RWPE1 (cell line): ENCODE measurements at regions not wholly inside any gene's neighbourhood (a gene's known extent, or its start where the extent isn't known, plus 50 kb on each side); places are given as distances from the start of the nearest gene placed in this dataset.
"Not testable (repeated sequence)": the region's sequence is repeated elsewhere in the genome, so short reads cannot be mapped to it uniquely, and the experiment has no call there.

Experiments
- CTCF ChIA-PET: fragments of 350-600 bp; sonication (Branson Sonifier 250); formaldehyde crosslinking; extraction: SDS; loops from one replicate; lab custom pipeline; 2021; lab: Yijun Ruan, JAX
- POLR2A ChIA-PET: fragments of 400-600 bp; formaldehyde crosslinking; extraction: SDS; loops from one replicate; lab custom pipeline; 2020; ENCODE audit warnings: antibody characterized with exemption; ENCODE audit not compliant: low non-redundant PET; lab: Yijun Ruan, JAX
- DNase-seq: peaks from one replicate; pipeline ENCODE4 v3.0.0; 2012; ENCODE audit warnings: low spot score
- H3K27ac ChIP-seq: fragments of 450-650 bp; 2 replicates; pipeline ENCODE4 v1.5.1; 2017
- TF ChIP-seq, protein P1 (sequence below): fragments of 450-650 bp; conservative IDR thresholded peaks from 2 replicates; pipeline ENCODE4 v1.5.1; 2017; ENCODE audit warnings: low read depth, mild to moderate bottlenecking

DNA sequence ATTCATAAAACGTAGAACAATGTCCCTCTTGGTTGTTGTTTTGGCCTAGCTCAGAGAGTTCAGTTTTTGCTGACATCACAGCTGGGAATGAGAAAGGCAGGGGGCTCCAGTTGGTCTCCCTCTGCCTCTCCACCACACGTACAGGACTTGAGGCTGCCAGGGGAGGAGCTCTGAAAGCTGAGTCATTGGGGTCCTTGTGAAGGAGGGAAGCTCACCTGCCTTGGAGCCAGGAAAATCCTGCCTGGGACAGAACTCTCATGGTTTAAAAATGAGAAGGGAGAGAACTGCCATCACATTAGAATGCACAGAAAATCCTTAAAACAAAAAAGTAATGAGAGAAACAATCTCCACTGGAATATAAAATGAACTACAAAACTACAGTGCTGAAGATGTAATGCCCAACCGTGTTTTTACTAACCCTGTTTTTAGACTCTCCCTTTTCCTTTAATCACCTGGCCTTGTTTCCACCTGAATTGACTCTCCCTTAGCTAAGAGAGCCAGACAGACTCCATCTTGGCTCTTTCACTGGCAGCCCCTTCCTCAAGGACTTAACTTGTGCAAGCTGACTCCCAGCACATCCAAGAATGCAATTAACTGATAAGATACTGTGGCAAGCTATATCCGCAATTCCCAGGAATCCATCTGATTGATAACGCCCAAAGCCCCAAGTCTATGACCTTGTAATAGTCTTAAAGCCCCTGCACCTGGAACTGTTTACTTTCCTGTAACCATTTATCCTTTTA is 58.6 kb upstream of the TARP start:
- POLR2A ChIA-PET, DNase-seq, H3K27ac ChIP-seq: not testable (repeated sequence)
- CTCF ChIA-PET, result interaction anchor here (0.6 to 0.7 kb wide), 2 partner anchors 39 to 108 kb away, joined by 3 to 7 read pairs; no protein-coding TSS in a partner anchor

DNA sequence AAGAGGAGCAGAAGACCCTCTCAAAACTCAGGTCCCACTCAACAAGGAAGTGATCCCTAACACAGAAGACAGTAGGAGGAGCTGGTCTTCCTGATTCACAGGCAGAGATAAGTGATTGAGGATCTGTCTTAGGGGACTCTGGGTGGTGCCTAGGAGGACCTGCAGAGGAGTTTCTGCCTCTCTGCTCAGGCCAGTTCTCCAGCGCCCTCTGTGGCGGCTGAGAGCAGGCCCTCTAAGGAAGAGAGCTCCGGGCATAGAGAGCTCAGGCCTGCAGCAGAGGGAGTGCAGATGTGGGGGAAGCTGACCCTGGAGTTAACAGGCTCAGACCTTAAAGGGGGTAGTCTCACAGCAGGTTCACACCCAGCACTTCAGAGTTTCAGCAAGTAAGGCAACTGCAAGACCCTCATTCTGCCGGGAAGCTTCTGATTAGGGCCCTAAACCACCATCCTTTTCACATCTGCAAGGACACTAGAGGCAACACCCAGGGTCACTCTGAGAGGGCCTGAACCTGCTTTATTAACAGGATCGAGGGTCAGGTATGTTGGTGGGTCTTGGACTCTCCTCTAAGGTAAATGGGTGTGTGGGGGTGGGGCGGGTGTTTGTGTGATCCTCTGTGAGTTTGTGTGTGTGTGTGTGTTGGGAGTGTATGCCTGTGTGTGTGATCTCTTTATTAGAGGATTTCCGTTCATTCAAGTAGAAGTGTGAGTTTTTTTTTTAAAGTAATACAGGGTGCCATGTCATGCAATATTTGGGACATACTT is 57.6 kb upstream of the TARP start:
- ChIA-PET POLR2A (no interaction called here), CTCF (interaction anchor here (0.6 kb wide), 2 partner anchors 40 to 334 kb away, joined by 3 to 4 read pairs; no protein-coding TSS in a partner anchor)

DNA sequence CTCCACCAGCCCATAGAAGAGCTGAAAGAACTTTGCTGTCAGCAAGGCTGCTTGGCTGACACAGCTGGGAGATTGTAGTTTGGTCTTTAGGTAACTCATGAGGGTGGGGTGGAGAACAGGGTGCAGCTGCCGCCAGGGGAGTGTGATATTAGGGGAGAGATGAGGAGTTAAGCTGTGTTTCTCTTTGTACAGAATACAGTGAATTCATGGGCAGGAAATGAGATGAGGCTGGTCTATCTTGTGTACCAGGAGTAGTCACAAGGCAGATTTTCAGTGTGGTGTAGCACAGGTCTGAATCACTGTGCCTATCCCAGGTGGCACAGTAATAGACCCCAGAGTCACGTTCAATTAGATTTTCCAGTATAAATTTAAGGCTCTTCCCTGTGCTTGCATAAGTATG is 56.6 kb upstream of the TARP start:
- ChIA-PET POLR2A (no interaction called here), CTCF (no interaction called here)
- TF ChIP-seq, protein P1, sequence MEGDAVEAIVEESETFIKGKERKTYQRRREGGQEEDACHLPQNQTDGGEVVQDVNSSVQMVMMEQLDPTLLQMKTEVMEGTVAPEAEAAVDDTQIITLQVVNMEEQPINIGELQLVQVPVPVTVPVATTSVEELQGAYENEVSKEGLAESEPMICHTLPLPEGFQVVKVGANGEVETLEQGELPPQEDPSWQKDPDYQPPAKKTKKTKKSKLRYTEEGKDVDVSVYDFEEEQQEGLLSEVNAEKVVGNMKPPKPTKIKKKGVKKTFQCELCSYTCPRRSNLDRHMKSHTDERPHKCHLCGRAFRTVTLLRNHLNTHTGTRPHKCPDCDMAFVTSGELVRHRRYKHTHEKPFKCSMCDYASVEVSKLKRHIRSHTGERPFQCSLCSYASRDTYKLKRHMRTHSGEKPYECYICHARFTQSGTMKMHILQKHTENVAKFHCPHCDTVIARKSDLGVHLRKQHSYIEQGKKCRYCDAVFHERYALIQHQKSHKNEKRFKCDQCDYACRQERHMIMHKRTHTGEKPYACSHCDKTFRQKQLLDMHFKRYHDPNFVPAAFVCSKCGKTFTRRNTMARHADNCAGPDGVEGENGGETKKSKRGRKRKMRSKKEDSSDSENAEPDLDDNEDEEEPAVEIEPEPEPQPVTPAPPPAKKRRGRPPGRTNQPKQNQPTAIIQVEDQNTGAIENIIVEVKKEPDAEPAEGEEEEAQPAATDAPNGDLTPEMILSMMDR, result no peak
- no peak overlapping the region for H3K27ac ChIP-seq
- DNase-seq, result no peak

More for the DNA sequence above, 57.6 kb upstream of the TARP start:
- DNase-seq, result no peak
- H3K27ac ChIP-seq, result no peak overlapping the region
- TF ChIP-seq, protein P1, result no peak

DNA sequence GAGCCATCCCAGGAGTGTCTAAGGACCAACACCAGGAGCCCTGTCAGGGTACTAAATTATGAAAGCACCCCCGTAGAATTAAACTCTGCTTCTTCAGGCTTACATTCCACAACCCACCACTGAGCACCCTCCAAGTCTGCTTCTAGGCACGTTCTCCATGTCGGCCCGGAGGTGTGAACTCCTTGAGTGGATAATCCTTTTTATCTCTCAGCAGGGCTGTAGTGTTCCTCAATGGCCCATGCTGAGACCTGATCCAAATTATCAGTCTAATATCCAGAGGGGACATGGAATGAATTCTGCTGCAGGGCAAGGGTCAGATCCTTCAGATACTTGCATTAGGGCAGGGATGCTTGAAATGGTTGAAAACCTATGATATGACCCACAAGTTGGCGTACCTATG is 55.9 kb upstream of the TARP start:
- DNase-seq, result no peak
- POLR2A ChIA-PET, result no interaction called here
- CTCF ChIA-PET, result no interaction called here
- TF ChIP-seq, protein P1, result no peak
- H3K27ac ChIP-seq, result no peak overlapping the region

DNA sequence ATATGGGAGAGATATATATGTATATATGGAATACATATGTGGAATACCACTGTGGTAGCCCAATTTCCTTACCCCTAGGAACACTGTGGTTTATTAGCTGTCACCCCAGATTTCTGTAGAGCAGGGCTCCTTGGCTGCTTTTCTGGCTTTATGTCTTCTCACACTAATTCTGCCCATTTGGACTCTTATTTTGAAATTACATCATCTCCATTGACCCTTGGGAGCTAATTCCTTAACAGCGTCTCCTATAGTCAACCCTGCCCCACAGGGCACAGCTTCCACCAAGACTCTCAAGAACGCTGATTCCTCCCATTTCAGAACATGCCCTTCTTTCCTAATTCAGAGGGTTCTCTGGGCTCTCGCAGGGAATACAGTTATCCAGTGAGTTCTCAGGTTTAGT is 55.4 kb upstream of the TARP start:
- POLR2A ChIA-PET, result no interaction called here
- DNase-seq, result no peak
- TF ChIP-seq, protein P1, result no peak
- CTCF ChIA-PET, result no interaction called here
- H3K27ac ChIP-seq, result no peak overlapping the region

DNA sequence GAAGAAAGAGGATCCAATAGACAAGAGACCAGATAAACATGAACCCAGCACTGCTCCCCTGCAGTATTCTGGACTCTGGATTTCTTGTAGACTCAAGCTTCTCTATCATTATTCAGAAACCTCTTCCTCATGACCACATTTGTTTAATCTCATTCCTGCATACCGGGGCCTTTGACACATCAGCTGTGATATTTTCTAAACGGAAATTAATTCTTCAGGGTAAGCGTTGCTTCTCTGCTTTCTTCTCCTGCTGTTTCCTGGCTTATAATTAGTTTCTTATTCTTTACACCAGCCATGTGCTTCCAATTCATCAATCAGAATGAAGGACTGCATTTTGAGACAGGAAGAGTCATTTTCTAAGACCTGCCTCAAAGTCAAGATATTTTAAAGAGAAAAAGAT is 54.2 kb upstream of the TARP start:
- TF ChIP-seq, protein P1, result no peak
- no peak overlapping the region for H3K27ac ChIP-seq
- DNase-seq, result no peak
- CTCF ChIA-PET, result interaction anchor here (1.5 kb wide), 1 partner anchor 42 kb away, joined by 3 read pairs; no protein-coding TSS in a partner anchor
- POLR2A ChIA-PET, result no interaction called here
